CD14-positive monocyte (primary cell): ENCODE measurements at regions not wholly inside any gene's neighbourhood (a gene's known extent, or its start where the extent isn't known, plus 50 kb on each side); places are given as distances from the start of the nearest gene placed in this dataset.

ENCODE experiments used
- DNase-seq, 3 donors: peaks; one replicate each; pipeline ENCODE4 v3.0.0-alpha.2; 2011 to 2022
- H2AFZ ChIP-seq: 2 replicates; pipeline ENCODE4 v1.6.0; 2012; ENCODE audit warnings: mild to moderate bottlenecking, low read depth, low read length, inconsistent platforms; ENCODE audit not compliant: insufficient read depth, poor library complexity, severe bottlenecking
- H3K27ac ChIP-seq, 2 donors: 1 replicate in 1 of 2; 2 replicates in 1 of 2; pipeline ENCODE4 v1.5.1; 2012 to 2013; ENCODE audit warnings: low read length in 2 of 2, control low read depth in 1 of 2, inconsistent platforms in 1 of 2, low read depth in 1 of 2, mild to moderate bottlenecking in 1 of 2
- H3K27me3 ChIP-seq, 2 donors: one replicate each; pipeline versions ENCODE4 v1.6.0 to v1.6.1; 2011 to 2013; ENCODE audit warnings: low read length in 2 of 2; ENCODE audit not compliant: control insufficient read depth in 2 of 2, insufficient read depth in 2 of 2
- H3K36me3 ChIP-seq, 2 donors: replicated peaks in 1 of 2; 1 replicate in 1 of 2; 2 replicates in 1 of 2; pipeline versions ENCODE4 v1.5.1 to v1.6.1; 2012 to 2013; ENCODE audit warnings: low read length in 2 of 2, control low read depth in 1 of 2, inconsistent platforms in 1 of 2, mild to moderate bottlenecking in 1 of 2; ENCODE audit not compliant: insufficient read depth in 2 of 2, control insufficient read depth in 1 of 2
- H3K4me1 ChIP-seq, 2 donors: 1 replicate in 1 of 2; 2 replicates in 1 of 2; pipeline versions ENCODE4 v1.5.1 to v1.6.1; 2012 to 2013; ENCODE audit warnings: low read length in 2 of 2, control low read depth in 1 of 2, inconsistent platforms in 1 of 2, mild to moderate bottlenecking in 1 of 2, moderate library complexity in 1 of 2; ENCODE audit not compliant: insufficient read depth in 2 of 2, control insufficient read depth in 1 of 2
- H3K4me2 ChIP-seq: replicated peaks from 2 replicates; pipeline ENCODE3; 2012; ENCODE audit warnings: low read length, moderate library complexity, mild to moderate bottlenecking; ENCODE audit not compliant: poor library complexity, severe bottlenecking; ENCODE audit errors: extremely low read depth
- H3K4me3 ChIP-seq, 3 experiments: fragments of 200-600 bp in 1 of 3; sonication (generic) in 1 of 3; replicated peaks in 1 of 3; 1 replicate in 2 of 3; 2 replicates in 1 of 3; pipeline ENCODE4 v1.5.1; 2011 to 2013; ENCODE audit warnings: low read length in 3 of 3, mild to moderate bottlenecking in 3 of 3, control low read depth in 2 of 3, low read depth in 2 of 3, inconsistent platforms in 1 of 3, moderate library complexity in 1 of 3
- H3K79me2 ChIP-seq: 2 replicates; pipeline ENCODE4 v1.6.0; 2012; ENCODE audit warnings: mild to moderate bottlenecking, control low read depth, inconsistent platforms, low read length, moderate library complexity; ENCODE audit not compliant: insufficient read depth
- H3K9ac ChIP-seq: 2 replicates; pipeline ENCODE4 v1.6.0; 2017; ENCODE audit warnings: low read length, mild to moderate bottlenecking; ENCODE audit not compliant: insufficient read depth, poor library complexity, severe bottlenecking
- H3K9me3 ChIP-seq, 2 donors: replicated peaks in 1 of 2; 1 replicate in 1 of 2; 2 replicates in 1 of 2; pipeline versions ENCODE4 v1.5.1 to v1.6.1; 2012 to 2013; ENCODE audit warnings: low read length in 2 of 2, control low read depth in 1 of 2; ENCODE audit not compliant: control insufficient read depth in 1 of 2, insufficient read depth in 1 of 2
- H4K20me1 ChIP-seq: 2 replicates; pipeline ENCODE4 v1.6.0; 2012; ENCODE audit warnings: mild to moderate bottlenecking, low read length, control low read depth, moderate library complexity; ENCODE audit not compliant: insufficient read depth
- H3K27ac Mint-ChIP-seq, 7 donors: one replicate each; pipeline ENCODE4 v1.8.0; 2020; ENCODE audit warnings: mild to moderate bottlenecking in 7 of 7, mixed read lengths in 7 of 7, moderate library complexity in 6 of 7, inconsistent platforms in 2 of 7
- H3K27me3 Mint-ChIP-seq, 3 donors: one replicate each; pipeline ENCODE4 v1.8.0; 2021 to 2022; ENCODE audit warnings: low read depth in 3 of 3, mild to moderate bottlenecking in 3 of 3, mixed read lengths in 3 of 3, moderate library complexity in 3 of 3, inconsistent platforms in 1 of 3
- H3K36me3 Mint-ChIP-seq, 2 donors: one replicate each; pipeline ENCODE4 v1.8.0; 2020; ENCODE audit warnings: mixed read lengths in 2 of 2, inconsistent platforms in 1 of 2, mild to moderate bottlenecking in 1 of 2
- H3K4me1 Mint-ChIP-seq: one replicate; pipeline ENCODE4 v1.8.0; 2020; ENCODE audit warnings: mild to moderate bottlenecking, mixed read lengths
- H3K4me3 Mint-ChIP-seq, 2 donors: one replicate each; pipeline ENCODE4 v1.8.0; 2020; ENCODE audit warnings: mild to moderate bottlenecking in 2 of 2, mixed read lengths in 2 of 2, moderate library complexity in 1 of 2
- H3K9me3 Mint-ChIP-seq, 7 donors: one replicate each; pipeline ENCODE4 v1.8.0; 2020 to 2022; ENCODE audit warnings: mixed read lengths in 7 of 7, mild to moderate bottlenecking in 6 of 7, moderate library complexity in 6 of 7, inconsistent platforms in 2 of 7
- CTCF ChIP-seq: fragments of 200-600 bp; IDR thresholded peaks from one replicate; pipeline ENCODE4 v1.8.0; 2022; ENCODE audit warnings: antibody characterized with exemption, mild to moderate bottlenecking
- WGBS: methylation state at CpG from one replicate; pipeline ENCODE4 v1.1.5; 2013; ENCODE audit warnings: missing lambda C conversion rate; ENCODE audit not compliant: insufficient coverage; 5-methylcytosine and 5-hydroxymethylcytosine counted together
- intact Hi-C, 2 donors: fragments of 100-400 bp; cut with micrococcal nuclease; formaldehyde crosslinking; loops; one replicate each; pipeline versions ENCODE4 v1.15.0 to v1.15.1; 2023

- no peak overlapping the region for H3K27ac Mint-ChIP-seq
- whole genome bisulfite sequencing, result 97% methylated on average over 11 of the region's 11 CpGs
- no peak overlapping the region for H3K4me3 Mint-ChIP-seq
- no peak overlapping the region for H3K27ac ChIP-seq
- H2AFZ ChIP-seq, result no peak overlapping the region
- H3K79me2 ChIP-seq, result no peaks in the 10 kb centered on the region
- no peak overlapping the region for H3K4me3 ChIP-seq
- no peak for TF ChIP-seq CTCF
- no peak for DNase-seq
- no peaks in the 10 kb centered on the region for H3K36me3 Mint-ChIP-seq
- H3K27me3 Mint-ChIP-seq, result no peaks in the 10 kb centered on the region
- no peaks in the 10 kb centered on the region for H3K4me1 ChIP-seq
- H3K9ac ChIP-seq, result no peak overlapping the region
- H3K27me3 ChIP-seq, result no peaks in the 10 kb centered on the region
- peaks cover 6 to 10% of the 10 kb centered on the region in 2 donors for H3K9me3 ChIP-seq
- H3K4me2 ChIP-seq, result no peak overlapping the region
- H3K4me1 Mint-ChIP-seq, result no peaks in the 10 kb centered on the region
- H4K20me1 ChIP-seq, result no peaks in the 10 kb centered on the region
- H3K9me3 Mint-ChIP-seq, result peaks cover 7 to 14% (median 12%) of the 10 kb centered on the region in 7 donors
- no peaks in the 10 kb centered on the region for H3K36me3 ChIP-seq
- intact Hi-C loops, result no loop called here
Measured at GRCh38 chr7:12939694-12940093, 252.3 kb downstream of the ARL4A start.

GRCh38 chr7:12941512-12941911, 254.1 kb downstream of the ARL4A start:
- Histone ChIP-seq H2AFZ (no peak overlapping the region), H3K9me3 (peaks cover 6 to 10% of the 10 kb centered on the region in 2 donors), H3K79me2 (no peaks in the 10 kb centered on the region), H3K27ac (no peak overlapping the region), H3K27me3 (no peaks in the 10 kb centered on the region), H3K9ac (no peak overlapping the region), H3K4me2 (no peak overlapping the region), H3K4me3 (no peak overlapping the region), H3K36me3 (no peaks in the 10 kb centered on the region), H4K20me1 (no peaks in the 10 kb centered on the region), H3K4me1 (no peaks in the 10 kb centered on the region)
- intact Hi-C loops, result no loop called here
- Mint-ChIP-seq H3K4me3 (no peak overlapping the region), H3K27ac (no peak overlapping the region), H3K4me1 (no peaks in the 10 kb centered on the region), H3K9me3 (peaks cover 7 to 14% (median 11%) of the 10 kb centered on the region in 7 donors), H3K27me3 (no peaks in the 10 kb centered on the region), H3K36me3 (no peaks in the 10 kb centered on the region)
- TF ChIP-seq CTCF, result no peak
- WGBS, result 90% methylated on average over 4 of the region's 8 CpGs
- DNase-seq, result no peak
